ENCODE measurements at regions not wholly inside any gene's neighbourhood (a gene's known extent, or its start where the extent isn't known, plus 50 kb on each side); places are given as distances from the start of the nearest gene placed in this dataset.
A peak's percentile ranks its signal among the peaks of the same experiment; 100 is the strongest.

DNA sequence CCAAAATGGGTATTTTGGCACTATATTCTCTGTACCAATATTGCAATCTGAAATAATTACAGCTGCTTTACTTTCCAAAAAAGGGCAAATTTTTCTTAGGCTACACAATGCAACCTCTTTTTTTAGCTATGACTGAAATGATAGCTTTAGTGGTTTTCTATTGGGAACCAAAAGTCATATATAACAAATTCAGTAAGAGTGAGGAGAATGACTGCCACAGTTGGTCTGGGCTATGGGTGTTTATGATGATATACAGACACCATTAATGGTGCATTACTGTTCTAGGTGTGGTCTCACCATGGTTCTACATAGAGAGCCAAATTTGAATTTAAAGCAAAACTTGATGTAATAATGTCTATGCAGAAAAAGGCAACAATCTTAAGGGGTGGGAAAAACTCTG lies 72.3 kb upstream of the PTBP2 start:
- H3K4me3 ChIP-seq (replicated peaks in 1 of 3; ENCODE audit: insufficient read depth in 1 of 3, low read depth in 2 of 3, low read length in 3 of 3): no peak overlapping the region
- no peaks in the 10 kb centered on the region for H3K79me2 ChIP-seq (ENCODE audit: insufficient read depth, low read length)
- H3K36me3 ChIP-seq (replicated peaks in 1 of 2; ENCODE audit: control insufficient read depth in 1 of 2, insufficient read depth in 2 of 2, low read length in 2 of 2): no peaks in the 10 kb centered on the region
- no peak overlapping the region for H3K4me2 ChIP-seq (ENCODE audit: low read depth, low read length)
- H3K4me1 ChIP-seq (ENCODE audit: insufficient read depth, low read length): peaks cover 16% of the 10 kb centered on the region; the same call in 1 of the 2 replicates
- H3K9ac ChIP-seq (ENCODE audit: insufficient read depth, low read depth, low read length): no peak overlapping the region
- BruUV-seq (replicated peaks): no TSS peak
- no peak overlapping the region for H3K27ac ChIP-seq (ENCODE audit: extremely low read length, insufficient read depth, low read length)
- DNase-seq (ENCODE audit: low spot score) (no peak), FAIRE-seq (no peak), ATAC-seq (no peak)
- no peak overlapping the region for H2AFZ ChIP-seq (ENCODE audit: low read length)
- no peaks in the 10 kb centered on the region for H4K20me1 ChIP-seq (ENCODE audit: insufficient read depth, low read length)
- intact Hi-C loops (cut with micrococcal nuclease; ENCODE audit: unreplicated experiment): no loop called here
- TF ChIP-seq ZNF264 (CRISPR knock-in tag; IDR thresholded peaks at IDR 0.05) (no peak), POLR2AphosphoS5 (IDR thresholded peaks at IDR 0.05; ENCODE audit: low read depth, low read length) (no peak), ZNF253 (CRISPR knock-in tag; IDR thresholded peaks at IDR 0.05; ENCODE audit: borderline replicate concordance) (no peak), ZNF572 (CRISPR knock-in tag; IDR thresholded peaks at IDR 0.05) (no peak), SIX4 (CRISPR knock-in tag; IDR thresholded peaks at IDR 0.05) (no peak), RARA (CRISPR knock-in tag; IDR thresholded peaks at IDR 0.05) (no peak), ADNP (CRISPR knock-in tag; IDR thresholded peaks at IDR 0.05) (no peak), ZNF557 (CRISPR knock-in tag; IDR thresholded peaks at IDR 0.05) (no peak), ISX (CRISPR knock-in tag; conservative IDR thresholded peaks at IDR 0.05) (no peak)
- ChIA-PET POLR2A (no interaction called here), CTCF (ENCODE audit: low intra/inter-chr PET ratio, low total read pairs) (no interaction called here)
- in situ Hi-C loops (cut with HindIII; ENCODE audit: extremely low pct_ligation_motif_present, low pct_unique_long_range_greater_than_20kb): no loop called here
- no peaks in the 10 kb centered on the region for H3K9me3 ChIP-seq (ENCODE audit: low read length)
- no peaks in the 10 kb centered on the region; a peak in 1 of 5 replicates for H3K27me3 ChIP-seq (ENCODE audit: control insufficient read depth in 1 of 2, insufficient read depth in 2 of 2, low read length in 2 of 2)

DNA sequence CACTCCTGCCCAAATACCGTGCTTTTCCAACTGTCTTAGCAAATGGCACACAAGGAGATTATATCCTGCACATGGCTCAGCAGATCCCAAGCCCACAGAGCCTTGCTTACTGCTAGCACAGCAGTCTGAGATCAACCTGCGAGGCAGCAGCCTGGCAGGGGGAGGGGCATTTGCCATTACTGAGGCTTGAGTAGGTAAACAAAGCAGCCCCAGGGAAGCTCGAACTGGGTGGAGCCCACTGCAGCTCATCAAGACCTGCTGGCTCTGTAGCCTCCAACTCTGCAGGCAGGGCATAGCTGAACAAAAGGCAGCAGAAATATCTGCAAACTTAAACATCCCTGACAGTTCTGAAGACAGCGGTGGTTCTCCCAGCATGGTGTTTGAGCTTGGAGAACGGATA lies 70.1 kb upstream of the PTBP2 start:
- peak overlapping the region; percentile 1; the same call in 1 of the 2 replicates for H3K4me2 ChIP-seq (ENCODE audit: low read depth, low read length)
- no peaks in the 10 kb centered on the region; a peak in 1 of 5 replicates for H3K27me3 ChIP-seq (ENCODE audit: control insufficient read depth in 1 of 2, insufficient read depth in 2 of 2, low read length in 2 of 2)
- H3K36me3 ChIP-seq (replicated peaks in 1 of 2; ENCODE audit: control insufficient read depth in 1 of 2, insufficient read depth in 2 of 2, low read length in 2 of 2): no peaks in the 10 kb centered on the region
- peak overlapping the region in 1 of 3 experiments; percentile 25; a peak in 1 of 6 replicates for H3K4me3 ChIP-seq (replicated peaks in 1 of 3; ENCODE audit: insufficient read depth in 1 of 3, low read depth in 2 of 3, low read length in 3 of 3)
- no peak overlapping the region for H3K9ac ChIP-seq (ENCODE audit: insufficient read depth, low read depth, low read length)
- no peaks in the 10 kb centered on the region for H3K9me3 ChIP-seq (ENCODE audit: low read length)
- peak; percentile 41 for DNase-seq (ENCODE audit: low spot score)
- CTCF ChIA-PET (ENCODE audit: low intra/inter-chr PET ratio, low total read pairs): no interaction called here
- H2AFZ ChIP-seq (ENCODE audit: low read length): no peak overlapping the region
- no peak for FAIRE-seq
- no peaks in the 10 kb centered on the region for H3K79me2 ChIP-seq (ENCODE audit: insufficient read depth, low read length)
- intact Hi-C loops (cut with micrococcal nuclease; ENCODE audit: unreplicated experiment) (no loop called here), in situ Hi-C loops (cut with HindIII; ENCODE audit: extremely low pct_ligation_motif_present, low pct_unique_long_range_greater_than_20kb) (no loop called here)
- POLR2A ChIA-PET: no interaction called here
- no TSS peak for BruUV-seq (replicated peaks)
- peaks cover 16% of the 10 kb centered on the region; the same call in 1 of the 2 replicates for H3K4me1 ChIP-seq (ENCODE audit: insufficient read depth, low read length)
- 20% methylated on average over 3 of the region's 5 CpGs for WGBS (ENCODE audit: low lambda C conversion rate)
- H4K20me1 ChIP-seq (ENCODE audit: insufficient read depth, low read length): no peaks in the 10 kb centered on the region
- no peak overlapping the region for H3K27ac ChIP-seq (ENCODE audit: extremely low read length, insufficient read depth, low read length)
- peak; percentile 81 for ATAC-seq
- TF ChIP-seq RBM22 (optimal IDR thresholded peaks at IDR 0.05; ENCODE audit: low read length) (no peak), ZNF782 (CRISPR knock-in tag; IDR thresholded peaks at IDR 0.05; ENCODE audit: borderline replicate concordance) (no peak), SP5 (CRISPR knock-in tag; IDR thresholded peaks at IDR 0.05; ENCODE audit: borderline replicate concordance, low read depth) (peak; percentile 33; the same call in 1 of the 2 replicates), SMARCC2 (IDR thresholded peaks at IDR 0.05) (no peak), PTBP1 (IDR thresholded peaks at IDR 0.05; ENCODE audit: low read depth, low read length, poor library complexity, severe bottlenecking) (no peak), HNRNPL (IDR thresholded peaks at IDR 0.05; ENCODE audit: low read depth, low read length) (no peak), KLF9 (CRISPR knock-in tag; IDR thresholded peaks at IDR 0.05; ENCODE audit: low read depth) (no peak), ZNF292 (CRISPR knock-in tag; IDR thresholded peaks at IDR 0.05; ENCODE audit: borderline replicate concordance, low read depth) (peak; percentile 46; the same call in 1 of the 2 replicates), SALL1 (CRISPR knock-in tag; IDR thresholded peaks at IDR 0.05) (peak; percentile 34; the same call in 1 of the 2 replicates)
- TF ChIP-seq, protein P1, sequence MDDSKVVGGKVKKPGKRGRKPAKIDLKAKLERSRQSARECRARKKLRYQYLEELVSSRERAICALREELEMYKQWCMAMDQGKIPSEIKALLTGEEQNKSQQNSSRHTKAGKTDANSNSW (CRISPR knock-in tag; IDR thresholded peaks at IDR 0.05; ENCODE audit: borderline replicate concordance): no peak
